ENCODE measurements at regions not wholly inside any gene's neighbourhood (a gene's known extent, or its start where the extent isn't known, plus 50 kb on each side); places are given as distances from the start of the nearest gene placed in this dataset.

- no peak overlapping the region for H3K4me3 ChIP-seq (ENCODE audit: low read depth, low read length)
- TF ChIP-seq CTCF (IDR thresholded peaks at IDR 0.05; ENCODE audit: control insufficient read depth, extremely low read depth, insufficient read depth): no peak
- no peak for DNase-seq (ENCODE audit: low read depth)
Observed at GRCh38 chr14:40847480-40847879, 759.2 kb upstream of the LRFN5 start.

- H3K4me3 ChIP-seq (ENCODE audit: low read depth, low read length): no peak overlapping the region
- no peak for DNase-seq (ENCODE audit: low read depth)
- TF ChIP-seq CTCF (IDR thresholded peaks at IDR 0.05; ENCODE audit: control insufficient read depth, extremely low read depth, insufficient read depth): no peak
Observed at GRCh38 chr14:40842816-40843215, 763.9 kb upstream of the LRFN5 start.

- no peak for DNase-seq (ENCODE audit: low read depth)
- TF ChIP-seq CTCF (IDR thresholded peaks at IDR 0.05; ENCODE audit: control insufficient read depth, extremely low read depth, insufficient read depth): no peak
- H3K4me3 ChIP-seq (ENCODE audit: low read depth, low read length): no peak overlapping the region
Observed at GRCh38 chr14:40841886-40842285, 764.8 kb upstream of the LRFN5 start.

- DNase-seq (ENCODE audit: low read depth): no peak
- no peak overlapping the region for H3K4me3 ChIP-seq (ENCODE audit: low read depth, low read length)
- no peak for TF ChIP-seq CTCF (IDR thresholded peaks at IDR 0.05; ENCODE audit: control insufficient read depth, extremely low read depth, insufficient read depth)
Observed at GRCh38 chr14:40838601-40839000, 768.1 kb upstream of the LRFN5 start.

- H3K4me3 ChIP-seq (ENCODE audit: low read depth, low read length): no peak overlapping the region
- TF ChIP-seq CTCF (IDR thresholded peaks at IDR 0.05; ENCODE audit: control insufficient read depth, extremely low read depth, insufficient read depth): no peak
- DNase-seq (ENCODE audit: low read depth): no peak
Observed at GRCh38 chr14:40806471-40806870, 800.2 kb upstream of the LRFN5 start.

GRCh38 chr14:40796168-40796567 is 810.5 kb upstream of the LRFN5 start:
- no peak for DNase-seq (ENCODE audit: low read depth)
- no peak for TF ChIP-seq CTCF (IDR thresholded peaks at IDR 0.05; ENCODE audit: control insufficient read depth, extremely low read depth, insufficient read depth)
- H3K4me3 ChIP-seq (ENCODE audit: low read depth, low read length): no peak overlapping the region

- no peak overlapping the region for H3K4me3 ChIP-seq (ENCODE audit: low read depth, low read length)
- no peak for TF ChIP-seq CTCF (IDR thresholded peaks at IDR 0.05; ENCODE audit: control insufficient read depth, extremely low read depth, insufficient read depth)
- no peak for DNase-seq (ENCODE audit: low read depth)
Observed at GRCh38 chr14:40784860-40785259, 821.8 kb upstream of the LRFN5 start.

All from LNCaP clone FGC (cell line).